ENCODE measurements at regions not wholly inside any gene's neighbourhood (a gene's known extent, or its start where the extent isn't known, plus 50 kb on each side); places are given as distances from the start of the nearest gene placed in this dataset.

- H3K4me3 ChIP-seq (ENCODE audit: low read depth, low read length): no peak overlapping the region
- DNase-seq: no peak
Measured at GRCh38 chr13:47675871-47676270, 325.2 kb downstream of the SUCLA2 start.

GRCh38 chr13:47673009-47673850 lies 327.8 kb downstream of the SUCLA2 start:
- Histone ChIP-seq H3K27me3 (ENCODE audit: insufficient read depth, low read depth, severe bottlenecking) (no peaks in the 10 kb centered on the region), H3K9me3 (ENCODE audit: severe bottlenecking) (no peaks in the 10 kb centered on the region), H3K27ac (no peak overlapping the region), H3K36me3 (no peaks in the 10 kb centered on the region), H3K4me3 (ENCODE audit: low read depth, low read length) (no peak overlapping the region)
- no peak for TF ChIP-seq CTCF (IDR thresholded peaks at IDR 0.05; ENCODE audit: low read depth, low read length)
- no peak for DNase-seq

More at GRCh38 chr13:47675871-47676270, 325.2 kb downstream of the SUCLA2 start:
- no peak for TF ChIP-seq CTCF (IDR thresholded peaks at IDR 0.05; ENCODE audit: low read depth, low read length)
- Histone ChIP-seq H3K27ac (no peak overlapping the region), H3K27me3 (ENCODE audit: insufficient read depth, low read depth, severe bottlenecking) (no peaks in the 10 kb centered on the region), H3K9me3 (ENCODE audit: severe bottlenecking) (no peaks in the 10 kb centered on the region), H3K36me3 (no peaks in the 10 kb centered on the region)

GRCh38 chr13:47672245-47673008 lies 328.6 kb downstream of the SUCLA2 start:
- H3K27me3 ChIP-seq (ENCODE audit: insufficient read depth, low read depth, severe bottlenecking): no peaks in the 10 kb centered on the region
- no peak for DNase-seq

GRCh38 chr13:47671776-47672175 lies 329.3 kb downstream of the SUCLA2 start:
- H3K36me3 ChIP-seq: no peaks in the 10 kb centered on the region
- H3K27me3 ChIP-seq (ENCODE audit: insufficient read depth, low read depth, severe bottlenecking): no peaks in the 10 kb centered on the region
- no peak overlapping the region for H3K4me3 ChIP-seq (ENCODE audit: low read depth, low read length)
- no peak for DNase-seq
- TF ChIP-seq CTCF (IDR thresholded peaks at IDR 0.05; ENCODE audit: low read depth, low read length): no peak
- H3K27ac ChIP-seq: no peak overlapping the region
- no peaks in the 10 kb centered on the region for H3K9me3 ChIP-seq (ENCODE audit: severe bottlenecking)

More at GRCh38 chr13:47672245-47673008, 328.6 kb downstream of the SUCLA2 start:
- no peak overlapping the region for H3K27ac ChIP-seq
- no peaks in the 10 kb centered on the region for H3K9me3 ChIP-seq (ENCODE audit: severe bottlenecking)
- no peak overlapping the region for H3K4me3 ChIP-seq (ENCODE audit: low read depth, low read length)
- no peak for TF ChIP-seq CTCF (IDR thresholded peaks at IDR 0.05; ENCODE audit: low read depth, low read length)
- H3K36me3 ChIP-seq: no peaks in the 10 kb centered on the region

- Histone ChIP-seq H3K27me3 (ENCODE audit: insufficient read depth, low read depth, severe bottlenecking) (no peaks in the 10 kb centered on the region), H3K36me3 (no peaks in the 10 kb centered on the region), H3K27ac (no peak overlapping the region), H3K9me3 (ENCODE audit: severe bottlenecking) (no peaks in the 10 kb centered on the region), H3K4me3 (ENCODE audit: low read depth, low read length) (no peak overlapping the region)
- TF ChIP-seq CTCF (IDR thresholded peaks at IDR 0.05; ENCODE audit: low read depth, low read length): no peak
- no peak for DNase-seq
Measured at GRCh38 chr13:47665043-47665442, 336.0 kb downstream of the SUCLA2 start.

Measured in WERI-Rb-1 (cell line).